SH-SY5Y (cell line): ENCODE measurements at regions not wholly inside any gene's neighbourhood (a gene's known extent, or its start where the extent isn't known, plus 50 kb on each side); places are given as distances from the start of the nearest gene placed in this dataset.

Experiments
- GATA2 ChIP-seq: IDR thresholded peaks from 2 replicates; pipeline ENCODE4 v1.6.1; 2011; ENCODE audit warnings: mild to moderate bottlenecking, low read depth, low read length
- GATA3 ChIP-seq: IDR thresholded peaks from 2 replicates; pipeline ENCODE4 v1.6.1; 2011; ENCODE audit warnings: low read depth, mild to moderate bottlenecking, low read length, moderate library complexity

DNA sequence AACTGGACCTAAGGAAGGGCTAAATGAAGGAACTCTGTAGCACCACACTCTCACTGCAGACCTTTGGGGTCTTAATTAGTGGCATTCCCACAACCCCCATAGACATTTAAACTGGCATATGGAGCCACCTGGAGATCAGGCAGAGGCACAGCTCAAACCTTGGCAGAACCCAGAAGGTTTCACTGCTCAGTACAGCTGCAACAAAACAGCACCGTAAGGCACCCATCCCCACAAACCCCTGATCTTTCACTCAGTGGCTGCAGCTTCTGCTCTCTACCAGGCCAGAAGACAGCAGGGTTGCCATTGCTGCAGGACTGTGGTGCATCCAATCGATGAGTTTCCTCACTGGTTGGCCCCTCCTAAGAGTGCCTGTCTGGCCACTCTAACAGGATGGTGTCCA, 361.6 kb upstream of the VRK2 start:
- no peak for TF ChIP-seq GATA2
- no peak for TF ChIP-seq GATA3
